GM19455 (cell line): ENCODE measurements at regions not wholly inside any gene's neighbourhood (a gene's known extent, or its start where the extent isn't known, plus 50 kb on each side); places are given as distances from the start of the nearest gene placed in this dataset.

Source experiments
- ATAC-seq: cut with Tn5 transposase; IDR thresholded peaks from one replicate; pipeline ENCODE4 v1.9.1; 2021; ENCODE audit not compliant: unreplicated experiment

DNA sequence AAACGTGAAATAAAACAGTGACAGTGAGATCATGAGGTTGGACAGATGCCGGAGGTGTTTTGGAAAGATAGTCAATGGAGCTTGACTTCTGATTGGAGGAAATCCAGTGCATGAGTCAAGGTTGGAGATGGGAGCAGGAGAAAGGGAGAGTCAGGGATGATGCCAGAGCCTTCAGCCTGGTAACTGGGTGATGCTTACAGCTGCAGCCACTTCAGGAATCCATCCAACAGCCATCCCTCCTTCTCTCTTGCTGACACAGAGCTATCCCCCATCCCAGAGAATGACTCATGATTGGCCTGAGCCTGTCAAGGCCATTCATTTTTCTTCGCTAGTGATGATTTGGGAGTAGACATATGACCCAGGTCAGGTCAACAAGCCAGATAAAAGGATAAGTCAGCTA lies 112.8 kb downstream of the SAMD5 start:
- no peak for ATAC-seq

DNA sequence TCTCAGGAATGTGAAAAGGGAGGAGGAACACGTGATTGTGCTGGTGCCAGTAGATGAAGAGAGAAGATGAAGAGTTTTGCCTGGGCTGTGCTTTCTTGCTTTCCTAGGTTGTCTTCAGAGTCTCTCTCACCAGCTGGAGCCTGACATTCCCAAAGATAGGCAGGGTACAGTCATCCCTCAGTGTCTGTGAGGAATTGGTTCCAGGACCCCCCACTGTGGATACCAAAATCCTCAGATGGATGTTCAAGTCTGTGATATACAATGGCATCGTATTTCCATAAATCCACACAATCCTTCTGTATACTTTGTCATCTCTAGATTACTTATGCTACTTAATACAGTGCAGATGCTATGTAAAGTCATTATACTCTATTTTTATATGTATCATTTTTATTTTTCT lies 113.5 kb downstream of the SAMD5 start:
- ATAC-seq = no peak

DNA sequence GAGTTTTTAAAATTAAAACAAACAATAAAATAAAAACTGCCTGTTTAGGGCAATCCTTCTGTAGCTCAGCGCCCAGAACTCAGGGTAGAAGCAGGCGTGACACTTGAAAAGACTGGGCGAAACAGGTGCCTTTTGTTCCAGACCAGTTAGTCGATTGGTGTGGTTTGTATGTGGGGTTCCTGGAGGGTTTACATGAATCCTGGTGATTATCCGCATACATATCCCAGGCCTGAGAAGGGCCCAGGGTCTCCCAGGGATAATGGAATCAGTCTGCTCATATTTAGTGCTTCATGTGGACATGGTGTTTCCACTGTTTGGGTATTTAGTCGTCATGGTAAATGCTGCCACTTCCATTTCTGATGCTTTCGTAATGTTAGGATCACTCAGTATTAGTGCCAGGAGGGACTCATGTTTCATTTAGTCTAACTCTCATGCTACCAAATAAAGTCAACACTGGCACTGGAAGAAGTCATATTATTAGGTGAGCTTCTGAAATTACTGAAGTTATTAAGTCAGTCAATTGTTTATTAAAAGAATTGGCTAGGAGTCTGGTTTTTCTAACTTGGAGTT lies 116.5 kb downstream of the SAMD5 start:
- no peak for ATAC-seq

DNA sequence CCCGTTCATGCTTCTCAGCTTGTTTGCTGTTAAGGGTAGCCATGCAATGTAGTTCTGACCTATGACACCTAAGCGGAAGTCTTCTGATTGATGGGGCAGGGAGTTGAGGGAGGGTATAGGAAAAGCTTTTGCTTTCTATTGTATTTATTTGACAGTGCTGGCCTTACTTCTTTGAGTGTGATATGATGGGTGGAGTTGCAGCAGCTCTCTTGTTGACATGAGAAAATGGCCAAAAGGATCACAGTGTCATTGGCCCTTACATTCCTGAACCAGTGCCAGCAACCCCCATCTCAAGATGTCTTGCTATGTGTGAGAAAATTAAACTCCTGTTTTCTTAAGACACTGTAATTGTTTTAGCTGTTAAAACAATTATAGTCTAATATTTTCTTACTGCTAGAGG lies 117.5 kb downstream of the SAMD5 start:
- no peak for ATAC-seq

DNA sequence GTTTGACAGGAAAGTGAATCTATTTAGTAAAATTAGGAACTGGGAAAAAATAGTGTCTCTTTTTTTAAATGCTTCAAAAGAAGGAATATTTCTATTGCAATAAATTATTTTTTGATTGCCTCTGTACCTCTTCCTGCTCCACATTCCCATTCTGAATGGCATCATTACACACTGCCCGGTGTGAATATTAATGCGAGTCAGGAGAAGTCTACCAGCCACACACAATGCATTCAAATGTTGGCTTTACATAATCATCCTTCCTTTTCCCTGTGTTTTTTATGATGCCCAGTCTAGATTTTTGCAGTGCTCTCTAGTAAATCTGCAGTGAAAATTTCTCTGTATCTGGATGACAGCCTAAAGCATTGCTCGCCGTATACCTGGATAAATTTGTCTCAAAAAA lies 118.9 kb downstream of the SAMD5 start:
- no peak for ATAC-seq

DNA sequence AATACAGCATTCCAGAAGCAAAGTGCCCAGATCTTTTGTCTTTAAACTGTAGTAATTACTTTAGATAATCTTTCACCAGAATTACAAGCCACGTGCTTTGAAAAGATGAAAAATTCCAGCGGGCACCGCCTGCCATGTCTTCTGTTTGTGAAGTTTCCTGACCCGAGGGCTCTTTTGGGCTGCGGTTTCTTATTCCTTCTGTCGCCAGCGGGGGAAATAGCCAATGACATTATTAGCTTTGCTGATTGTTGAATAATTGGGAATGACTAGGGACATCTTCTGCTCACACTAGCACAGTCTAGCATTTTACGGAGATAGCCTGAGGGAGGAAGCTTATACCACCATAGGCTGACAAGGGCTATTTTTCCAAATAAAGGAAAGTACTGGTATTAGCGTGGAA lies 124.7 kb downstream of the SAMD5 start:
- ATAC-seq = no peak

DNA sequence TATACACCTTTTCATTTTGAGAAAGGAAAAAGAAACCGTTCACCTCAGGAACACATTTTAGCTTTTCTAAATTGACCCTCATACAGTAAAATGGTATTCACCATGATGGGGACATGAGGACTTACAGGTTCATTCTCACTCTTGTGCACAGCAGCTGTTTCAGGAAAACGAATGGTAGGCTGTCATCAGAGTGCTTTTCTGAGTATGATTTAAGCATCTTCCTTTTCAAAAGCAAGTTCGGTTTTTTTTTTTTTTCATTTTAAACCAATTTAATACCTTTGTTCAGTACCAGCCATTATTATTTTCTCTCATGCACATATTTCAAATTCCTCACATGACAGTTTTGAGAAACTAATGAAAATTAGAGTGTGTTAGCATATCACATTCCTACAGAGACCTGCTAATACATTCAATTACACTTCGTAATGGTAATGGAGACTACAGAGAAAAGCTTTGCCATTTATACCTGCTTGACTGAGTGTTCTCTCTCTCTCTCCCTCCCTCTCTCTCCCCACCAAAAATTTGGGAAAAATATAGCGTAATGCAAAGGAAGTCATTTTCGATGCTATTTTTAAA lies 129.2 kb downstream of the SAMD5 start:
- ATAC-seq = no peak

DNA sequence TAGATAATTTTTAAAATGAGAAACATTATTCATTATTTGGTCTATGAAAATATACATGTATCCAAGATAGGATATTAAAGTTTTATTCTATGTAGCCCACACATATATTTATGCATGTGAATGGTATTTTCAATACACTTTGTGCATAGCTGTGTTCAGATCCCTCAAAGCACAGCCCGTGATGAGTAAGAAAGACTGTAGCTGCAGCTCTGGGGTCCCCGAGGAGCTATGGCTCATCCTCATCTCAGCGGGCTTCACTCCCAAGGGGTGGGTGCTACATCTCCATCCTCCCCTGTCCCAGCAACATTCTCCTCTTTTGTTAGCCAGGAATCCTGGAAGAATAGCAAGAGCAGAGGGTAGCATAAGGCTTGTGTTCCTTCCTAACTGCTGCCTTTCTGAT lies 130.8 kb downstream of the SAMD5 start:
- no peak for ATAC-seq

DNA sequence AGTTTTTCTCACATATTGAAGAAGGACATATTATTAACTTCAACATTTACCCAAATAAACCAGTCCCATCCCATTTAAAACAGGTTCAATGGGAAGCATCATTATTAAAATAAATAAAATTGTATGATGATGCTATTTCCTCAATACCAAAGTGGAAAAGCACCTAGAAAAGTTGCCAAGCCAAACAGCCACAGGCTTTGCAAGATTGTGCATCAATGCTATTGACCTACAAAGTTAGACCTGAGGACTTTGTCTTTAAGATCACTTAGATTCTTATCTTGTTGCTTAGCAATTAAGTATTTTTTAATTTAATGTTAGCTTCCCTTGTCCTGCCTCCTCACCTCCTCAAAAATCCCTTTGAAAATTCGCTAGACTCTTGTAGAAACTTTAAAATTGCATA lies 132.1 kb downstream of the SAMD5 start:
- no peak for ATAC-seq

DNA sequence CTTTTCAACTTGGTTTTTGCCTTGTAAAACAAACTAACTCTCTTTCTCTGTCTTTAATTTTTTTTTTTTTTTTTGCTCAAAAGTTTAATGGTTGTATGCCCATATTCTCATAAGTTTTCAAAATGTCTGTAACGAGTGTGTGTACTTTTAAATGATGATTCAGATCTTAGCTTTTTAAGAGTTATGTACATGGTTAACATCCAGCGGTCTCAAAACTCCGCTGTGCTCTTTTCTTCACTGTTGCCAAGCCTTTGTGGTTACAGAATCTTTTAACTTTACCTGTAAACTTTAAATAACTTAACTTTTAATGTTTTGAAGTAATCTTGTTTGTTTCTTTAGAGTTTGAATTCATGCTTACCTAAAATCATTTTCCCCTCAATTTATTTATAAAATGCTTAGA lies 133.0 kb downstream of the SAMD5 start:
- no peak for ATAC-seq

DNA sequence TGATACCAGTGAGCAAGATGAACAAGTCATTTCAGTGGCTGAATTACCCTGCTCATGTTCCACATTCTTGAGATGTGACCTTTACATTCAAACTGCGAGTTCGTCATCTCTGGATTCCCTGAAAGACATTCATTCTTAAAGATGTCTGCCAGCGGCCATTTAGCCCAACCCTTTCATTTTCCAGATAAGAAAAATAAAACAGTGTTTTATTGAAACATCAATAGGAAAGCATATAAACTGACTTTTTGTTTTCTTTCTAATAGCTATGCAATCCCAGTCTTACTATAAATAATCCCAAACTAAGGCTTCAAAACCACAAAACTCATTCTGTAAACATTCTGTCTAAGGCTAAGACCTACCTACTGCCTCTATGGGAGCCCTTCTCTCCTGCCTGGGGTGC lies 134.0 kb downstream of the SAMD5 start:
- no peak for ATAC-seq

DNA sequence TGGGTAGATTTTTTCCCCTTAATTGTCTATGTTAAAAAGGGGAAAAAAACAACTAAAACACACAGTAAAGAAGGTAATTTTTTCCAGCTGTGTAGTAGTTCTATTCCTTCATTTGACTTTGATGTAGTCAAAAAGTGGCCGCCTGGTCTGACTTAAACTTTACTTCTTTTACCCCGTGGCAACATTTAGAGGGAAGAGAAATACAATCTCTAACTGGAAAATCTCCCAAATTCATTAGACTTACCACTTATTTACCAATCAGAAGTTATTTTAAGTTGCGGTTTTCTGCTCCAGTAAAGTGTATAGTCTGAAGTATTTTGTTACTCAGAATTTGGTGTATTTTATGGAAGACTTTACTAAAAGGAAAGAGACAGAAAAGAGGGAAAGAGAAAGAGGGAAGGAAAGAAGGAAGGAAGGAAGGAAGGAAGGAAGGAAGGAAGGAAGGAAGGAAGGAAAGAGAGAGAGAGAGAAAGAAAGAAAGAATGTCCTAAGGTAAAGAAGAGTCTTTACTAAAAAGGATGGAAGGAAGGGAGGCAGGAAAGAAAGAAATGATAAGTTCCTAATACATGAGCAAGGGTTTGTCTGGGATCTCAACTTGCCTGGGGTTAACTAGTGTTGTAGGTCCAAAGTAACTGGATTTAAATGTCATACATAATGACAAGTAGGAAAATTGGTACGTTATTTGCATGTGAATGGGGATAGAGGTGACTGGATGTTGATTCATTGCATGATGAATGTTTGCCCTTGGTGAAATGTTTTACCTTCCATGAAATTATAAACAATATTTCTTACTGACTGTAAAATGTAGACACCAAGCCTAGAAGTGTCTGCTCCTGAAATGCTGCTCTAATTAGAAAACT lies 135.1 kb downstream of the SAMD5 start:
- no peak for ATAC-seq

DNA sequence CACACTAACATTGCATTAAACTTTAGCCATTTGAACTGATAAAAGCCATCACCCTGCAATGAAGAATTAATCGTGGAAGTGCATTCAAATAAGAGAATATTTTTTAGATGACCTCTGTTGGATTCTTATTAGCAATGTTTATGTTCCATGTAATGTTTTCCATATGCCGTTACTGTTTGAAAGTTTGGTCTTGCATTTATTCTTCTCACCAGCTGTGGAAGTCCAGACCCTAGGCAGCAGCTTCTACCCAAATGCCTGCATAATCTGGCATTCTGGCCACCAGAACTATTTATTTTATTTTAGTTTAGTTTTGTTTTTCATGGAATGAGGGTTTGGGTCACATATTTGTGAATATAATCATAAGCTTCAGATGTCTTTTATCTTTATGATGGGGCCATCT lies 140.4 kb downstream of the SAMD5 start:
- ATAC-seq = no peak

DNA sequence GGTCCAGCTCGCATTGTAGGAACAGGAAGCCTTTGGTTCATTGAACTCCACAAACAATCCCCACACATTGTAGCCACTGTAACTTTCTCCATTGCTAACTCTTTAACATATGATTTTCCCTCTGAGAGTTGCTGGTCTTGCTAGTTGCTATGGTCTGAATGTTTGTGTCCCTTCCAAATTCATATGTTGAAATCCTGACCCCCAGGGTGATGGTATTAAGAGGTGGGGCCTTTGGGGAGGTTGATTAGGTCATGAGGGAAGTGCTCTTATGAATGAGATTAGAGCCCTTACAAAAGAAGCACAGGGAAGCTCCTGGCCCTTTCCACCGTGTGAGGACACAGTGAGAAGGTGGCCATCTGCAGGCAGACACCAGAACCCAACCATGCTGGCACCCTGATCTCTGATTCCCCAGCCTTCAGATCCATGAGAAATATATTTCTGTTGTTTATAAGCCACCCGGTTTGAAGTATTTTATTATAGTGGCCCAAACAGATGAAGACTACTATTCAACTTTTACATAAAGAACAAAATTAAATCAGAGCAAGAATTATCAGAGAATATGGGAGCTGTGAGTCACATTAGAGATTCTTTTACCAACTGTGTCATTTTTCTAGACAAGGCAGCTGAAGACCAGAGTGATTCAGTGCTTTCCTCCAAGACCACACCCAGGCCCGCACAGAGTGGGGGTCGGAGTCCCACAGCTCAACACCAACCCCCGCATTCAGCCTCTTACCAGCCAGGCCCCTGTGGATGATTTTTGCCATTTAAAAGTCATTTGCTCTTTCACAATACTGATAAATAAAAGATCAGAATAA lies 143.0 kb downstream of the SAMD5 start:
- ATAC-seq = no peak

DNA sequence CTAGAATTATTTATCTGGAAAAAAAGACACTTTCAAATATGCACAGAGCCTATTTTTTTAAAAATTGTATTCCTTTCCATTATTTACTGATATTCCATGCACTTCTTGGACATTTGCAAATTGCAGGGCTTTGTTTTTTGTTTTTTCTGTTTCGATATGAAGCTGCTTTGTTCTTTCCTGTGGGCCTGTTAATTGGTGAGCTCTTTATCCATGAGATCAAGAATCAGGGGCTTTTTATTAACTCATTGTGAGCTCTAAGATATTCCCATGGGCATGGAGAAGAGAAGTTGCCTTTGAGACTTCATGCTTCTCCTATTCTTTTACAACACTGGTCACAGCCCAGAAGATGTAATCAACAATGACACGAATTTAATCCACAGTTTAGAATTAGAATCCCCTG lies 145.1 kb downstream of the SAMD5 start:
- no peak for ATAC-seq

DNA sequence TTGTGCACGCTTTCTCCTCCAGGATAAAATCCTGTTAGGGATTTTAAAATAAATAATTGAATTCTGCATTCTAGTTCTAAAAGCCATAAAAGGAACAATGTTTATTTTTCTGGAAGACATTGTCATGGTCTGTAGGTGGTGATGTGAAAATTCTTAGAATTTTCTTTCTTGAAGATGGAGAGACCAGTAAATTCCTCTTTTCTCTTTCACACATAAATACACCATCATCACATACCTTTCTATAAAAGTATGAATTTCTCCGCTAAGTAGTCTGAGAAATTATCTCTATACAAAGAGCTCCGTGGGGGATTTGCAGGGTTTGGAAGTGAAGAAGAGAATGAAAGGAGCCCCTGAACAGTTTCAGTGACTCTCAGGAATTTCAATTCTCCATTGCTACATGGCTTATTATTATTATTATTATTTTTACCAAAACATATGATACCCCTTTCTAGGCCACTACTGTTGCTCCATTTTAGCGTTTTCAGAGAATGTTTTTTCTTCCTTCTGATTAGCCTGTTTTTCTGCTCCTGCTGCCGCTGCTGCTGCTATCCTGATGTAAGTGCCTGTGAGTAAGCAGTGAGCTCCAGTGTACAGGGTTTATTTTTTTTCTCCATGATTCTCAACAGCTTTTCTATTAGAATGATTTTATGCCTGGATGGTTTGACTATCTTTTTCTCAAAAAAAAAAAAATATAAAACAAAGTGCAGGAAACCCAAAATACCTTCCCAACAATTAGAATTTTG lies 145.8 kb downstream of the SAMD5 start:
- ATAC-seq = no peak

DNA sequence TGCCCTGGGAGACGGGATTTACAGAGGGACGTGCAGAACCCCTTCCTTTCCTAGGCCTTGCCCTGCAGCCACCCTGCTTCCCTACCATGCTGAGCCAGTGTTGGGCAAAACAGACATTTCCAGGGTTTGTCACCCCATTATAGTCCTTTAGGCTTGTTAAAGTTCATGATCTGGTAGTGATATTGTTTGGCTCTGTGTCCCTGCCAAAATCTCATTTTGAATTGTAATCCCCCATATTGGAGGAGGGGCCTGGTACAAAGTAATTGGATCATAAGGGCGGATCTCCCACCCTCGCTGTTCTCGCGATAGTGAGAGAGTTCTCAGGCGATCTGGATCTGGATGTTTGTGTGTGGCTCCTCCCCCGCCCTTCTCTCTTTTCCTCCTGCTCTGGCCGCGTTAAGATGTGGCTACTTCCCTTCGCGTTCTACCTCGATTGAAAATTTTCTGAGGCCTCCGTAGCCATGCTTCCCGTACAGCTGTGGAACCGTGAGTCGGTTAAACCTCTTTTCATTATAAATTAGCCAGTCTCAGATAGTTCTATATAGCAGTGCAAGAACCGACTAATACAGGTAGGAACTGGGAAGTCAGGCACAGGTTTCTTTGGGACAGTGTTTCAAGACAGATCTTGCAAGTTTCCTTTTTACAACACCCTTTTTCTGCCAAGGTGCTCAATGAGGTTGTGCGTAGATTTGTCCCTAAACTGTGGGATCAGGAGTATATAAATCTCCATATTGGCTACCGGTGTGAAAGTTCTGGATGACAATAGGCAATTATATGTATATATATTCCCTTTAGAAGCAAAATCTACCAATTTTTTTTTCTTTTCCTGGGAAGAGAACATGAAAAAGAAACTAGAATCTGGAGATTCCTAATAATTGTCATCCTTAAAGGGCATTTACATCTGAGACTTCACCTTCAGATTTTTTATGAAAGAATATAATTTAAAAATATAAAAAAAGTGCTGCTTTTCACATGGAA lies 152.1 kb downstream of the SAMD5 start:
- no peak for ATAC-seq

DNA sequence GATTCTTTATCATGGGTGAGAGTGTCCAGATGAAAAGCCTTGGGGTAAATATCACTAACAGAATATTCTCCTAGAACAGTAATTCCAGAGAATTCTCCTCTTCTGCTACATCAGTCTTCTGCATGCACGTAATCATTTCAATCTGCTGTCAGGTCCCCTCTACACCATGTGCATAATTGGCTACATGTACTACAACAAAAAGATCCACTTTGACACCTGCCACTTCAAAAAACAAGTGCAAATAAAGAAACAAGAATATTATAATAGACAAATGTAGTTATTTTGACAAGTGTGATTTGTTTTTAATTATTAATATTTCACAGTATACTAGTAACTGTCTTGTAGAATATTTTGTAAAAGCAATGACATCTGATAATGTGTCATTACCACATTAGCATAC lies 154.2 kb downstream of the SAMD5 start:
- no peak for ATAC-seq

DNA sequence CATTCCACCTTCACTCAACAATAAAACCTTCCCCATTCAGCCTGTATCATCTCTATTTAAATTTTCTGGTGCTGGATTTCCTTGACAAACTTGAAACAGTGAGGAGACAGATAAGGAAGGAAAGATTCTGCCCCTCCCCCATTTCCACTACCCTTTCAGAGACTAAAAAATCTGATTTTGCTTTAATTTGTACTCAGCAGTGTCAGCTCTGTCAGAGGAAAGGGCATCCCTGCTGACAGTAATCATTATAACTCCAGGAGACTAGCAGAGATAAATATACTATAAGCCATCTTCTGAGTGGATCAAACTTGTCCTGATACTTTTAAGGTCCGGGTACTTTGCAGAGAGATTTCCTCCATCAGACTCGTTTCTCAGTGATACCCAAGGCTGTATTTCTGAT lies 155.6 kb downstream of the SAMD5 start:
- no peak for ATAC-seq

DNA sequence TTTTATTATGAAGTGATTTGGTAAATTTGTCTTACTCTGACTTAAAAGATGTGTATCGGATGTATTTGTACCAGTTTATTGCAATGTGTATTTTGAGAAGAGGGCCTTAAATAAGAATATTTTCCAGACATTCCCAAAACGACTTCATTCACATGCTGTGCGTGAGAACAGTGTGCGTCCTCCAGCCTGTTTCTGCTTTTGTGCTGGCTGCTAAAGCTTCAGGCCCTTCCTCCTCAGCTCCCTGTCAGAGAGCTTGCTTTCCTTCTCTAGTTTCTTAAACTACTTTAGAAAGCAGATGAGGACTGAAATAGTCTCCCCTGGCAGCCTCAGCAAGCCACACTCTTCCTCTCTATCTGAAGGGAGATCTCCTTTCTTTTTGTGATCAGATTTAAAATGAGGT lies 157.8 kb downstream of the SAMD5 start:
- no peak for ATAC-seq
